ENCODE measurements at regions not wholly inside any gene's neighbourhood (a gene's known extent, or its start where the extent isn't known, plus 50 kb on each side); places are given as distances from the start of the nearest gene placed in this dataset.

DNA sequence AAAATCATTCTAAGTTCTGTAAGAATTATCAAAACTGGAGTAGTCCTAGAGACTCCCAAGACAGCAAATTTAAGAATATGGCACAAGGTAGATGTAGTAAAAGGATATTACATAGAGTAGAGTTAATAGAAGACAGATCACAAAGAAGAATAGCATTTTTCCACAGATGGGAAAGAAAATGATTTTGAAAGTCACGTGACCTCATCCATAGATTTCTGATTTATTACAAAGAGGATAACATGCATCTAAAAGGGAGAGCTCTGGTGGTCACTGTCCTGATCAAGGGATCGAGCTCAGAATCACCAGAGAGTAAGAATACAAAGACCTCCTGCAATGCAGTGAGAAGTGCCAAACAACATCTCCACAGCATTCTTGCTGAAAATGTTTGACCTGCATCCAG, 354.4 kb downstream of the TBL1XR1 start:
- Histone ChIP-seq H3K4me1 (ENCODE audit: control insufficient read depth, extremely low read depth, insufficient read depth, low read length) (no peaks in the 10 kb centered on the region), H3K4me3 (ENCODE audit: control insufficient read depth in 2 of 3, extremely low read depth in 1 of 3, insufficient read depth in 2 of 3, low read depth in 1 of 3, low read length in 3 of 3) (no peak overlapping the region), H3K27me3 (ENCODE audit: control insufficient read depth, extremely low read depth, insufficient read depth, low read length) (no peaks in the 10 kb centered on the region), H3K79me2 (ENCODE audit: control insufficient read depth, insufficient read depth, low read length) (no peaks in the 10 kb centered on the region), H2AFZ (ENCODE audit: control insufficient read depth, low read length) (no peak overlapping the region), H3K36me3 (ENCODE audit: control insufficient read depth in 2 of 2, extremely low read depth in 1 of 2, insufficient read depth in 2 of 2, low read length in 2 of 2) (no peaks in the 10 kb centered on the region), H3K4me2 (ENCODE audit: control insufficient read depth, extremely low read depth, insufficient read depth, low read depth, low read length) (no peak overlapping the region), H3K9me3 (ENCODE audit: control insufficient read depth, low read depth, low read length) (no peaks in the 10 kb centered on the region), H3K9me1 (ENCODE audit: control insufficient read depth, extremely low read depth, insufficient read depth, low read length) (no peaks in the 10 kb centered on the region), H3K9ac (ENCODE audit: control insufficient read depth, extremely low read depth, insufficient read depth, low read length) (no peak overlapping the region), H3K27ac (ENCODE audit: control insufficient read depth, insufficient read depth, low read length) (no peak overlapping the region), H4K20me1 (ENCODE audit: control insufficient read depth, extremely low read depth, insufficient read depth, low read length) (no peaks in the 10 kb centered on the region)
- TF ChIP-seq, protein P1, sequence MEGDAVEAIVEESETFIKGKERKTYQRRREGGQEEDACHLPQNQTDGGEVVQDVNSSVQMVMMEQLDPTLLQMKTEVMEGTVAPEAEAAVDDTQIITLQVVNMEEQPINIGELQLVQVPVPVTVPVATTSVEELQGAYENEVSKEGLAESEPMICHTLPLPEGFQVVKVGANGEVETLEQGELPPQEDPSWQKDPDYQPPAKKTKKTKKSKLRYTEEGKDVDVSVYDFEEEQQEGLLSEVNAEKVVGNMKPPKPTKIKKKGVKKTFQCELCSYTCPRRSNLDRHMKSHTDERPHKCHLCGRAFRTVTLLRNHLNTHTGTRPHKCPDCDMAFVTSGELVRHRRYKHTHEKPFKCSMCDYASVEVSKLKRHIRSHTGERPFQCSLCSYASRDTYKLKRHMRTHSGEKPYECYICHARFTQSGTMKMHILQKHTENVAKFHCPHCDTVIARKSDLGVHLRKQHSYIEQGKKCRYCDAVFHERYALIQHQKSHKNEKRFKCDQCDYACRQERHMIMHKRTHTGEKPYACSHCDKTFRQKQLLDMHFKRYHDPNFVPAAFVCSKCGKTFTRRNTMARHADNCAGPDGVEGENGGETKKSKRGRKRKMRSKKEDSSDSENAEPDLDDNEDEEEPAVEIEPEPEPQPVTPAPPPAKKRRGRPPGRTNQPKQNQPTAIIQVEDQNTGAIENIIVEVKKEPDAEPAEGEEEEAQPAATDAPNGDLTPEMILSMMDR (optimal IDR thresholded peaks at IDR 0.05 in 1 of 3, IDR thresholded peaks at IDR 0.05 in 1 of 3, conservative IDR thresholded peaks at IDR 0.05 in 1 of 3; ENCODE audit: extremely low read depth in 1 of 3, insufficient read depth in 2 of 3, low read length in 3 of 3): no peak
- TF ChIP-seq EZH2 (IDR thresholded peaks at IDR 0.05; ENCODE audit: low read length): no peak
- DNase-seq (ENCODE audit: low read depth, low spot score): no peak
- FAIRE-seq: no peak
- dilution Hi-C loops (cut with MboI; ENCODE audit: extremely low pct_ligation_motif_present, low sequenced_read_pairs): no loop called here

DNA sequence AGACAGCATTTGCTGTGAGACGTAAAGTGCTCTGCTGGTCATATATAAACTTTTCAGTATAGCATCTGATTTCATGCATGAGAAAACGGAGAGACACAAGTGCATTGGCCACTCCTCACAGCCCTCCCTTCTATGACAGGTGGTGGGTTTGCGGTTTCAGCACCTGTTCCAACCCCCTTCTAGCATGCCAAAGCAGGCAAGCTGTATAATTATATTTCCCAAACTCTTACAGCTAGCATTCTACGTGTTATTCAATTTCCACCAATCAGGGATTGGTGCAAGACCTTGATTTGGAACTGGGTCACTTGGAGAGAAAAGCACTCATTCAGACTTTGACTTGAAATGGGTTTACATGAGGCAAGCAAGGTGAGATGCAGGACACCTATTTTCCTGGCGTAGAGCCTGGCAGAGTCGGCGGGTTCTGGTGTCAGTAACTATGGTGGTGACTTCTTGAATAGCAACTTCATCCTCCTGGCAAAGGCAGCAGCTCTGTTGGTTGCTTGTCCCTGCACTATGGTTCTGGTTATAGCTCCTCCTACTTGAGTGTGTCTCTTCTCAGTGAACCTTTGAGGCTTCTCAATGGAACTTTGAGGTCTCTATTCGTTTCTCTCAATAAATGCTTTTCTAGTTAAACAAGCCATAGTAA, 356.5 kb downstream of the TBL1XR1 start:
- no peak overlapping the region for H3K4me3 ChIP-seq (ENCODE audit: control insufficient read depth in 2 of 3, extremely low read depth in 1 of 3, insufficient read depth in 2 of 3, low read depth in 1 of 3, low read length in 3 of 3)
- H4K20me1 ChIP-seq (ENCODE audit: control insufficient read depth, extremely low read depth, insufficient read depth, low read length): no peaks in the 10 kb centered on the region
- no peaks in the 10 kb centered on the region for H3K36me3 ChIP-seq (ENCODE audit: control insufficient read depth in 2 of 2, extremely low read depth in 1 of 2, insufficient read depth in 2 of 2, low read length in 2 of 2)
- DNase-seq (ENCODE audit: low read depth, low spot score): no peak
- dilution Hi-C loops (cut with MboI; ENCODE audit: extremely low pct_ligation_motif_present, low sequenced_read_pairs): no loop called here
- FAIRE-seq: no peak
- no peak overlapping the region for H2AFZ ChIP-seq (ENCODE audit: control insufficient read depth, low read length)
- no peaks in the 10 kb centered on the region for H3K4me1 ChIP-seq (ENCODE audit: control insufficient read depth, extremely low read depth, insufficient read depth, low read length)
- no peaks in the 10 kb centered on the region for H3K9me1 ChIP-seq (ENCODE audit: control insufficient read depth, extremely low read depth, insufficient read depth, low read length)
- H3K4me2 ChIP-seq (ENCODE audit: control insufficient read depth, extremely low read depth, insufficient read depth, low read depth, low read length): no peak overlapping the region
- no peak for TF ChIP-seq EZH2 (IDR thresholded peaks at IDR 0.05; ENCODE audit: low read length)
- TF ChIP-seq, protein P1 (optimal IDR thresholded peaks at IDR 0.05 in 1 of 3, IDR thresholded peaks at IDR 0.05 in 1 of 3, conservative IDR thresholded peaks at IDR 0.05 in 1 of 3; ENCODE audit: extremely low read depth in 1 of 3, insufficient read depth in 2 of 3, low read length in 3 of 3): no peak
- H3K9ac ChIP-seq (ENCODE audit: control insufficient read depth, extremely low read depth, insufficient read depth, low read length): no peak overlapping the region
- no peaks in the 10 kb centered on the region for H3K79me2 ChIP-seq (ENCODE audit: control insufficient read depth, insufficient read depth, low read length)
- no peaks in the 10 kb centered on the region for H3K9me3 ChIP-seq (ENCODE audit: control insufficient read depth, low read depth, low read length)
- H3K27me3 ChIP-seq (ENCODE audit: control insufficient read depth, extremely low read depth, insufficient read depth, low read length): no peaks in the 10 kb centered on the region
- H3K27ac ChIP-seq (ENCODE audit: control insufficient read depth, insufficient read depth, low read length): no peak overlapping the region
